ENCODE measurements at regions not wholly inside any gene's neighbourhood (a gene's known extent, or its start where the extent isn't known, plus 50 kb on each side); places are given as distances from the start of the nearest gene placed in this dataset.
"Not testable (repeated sequence)": the region's sequence is repeated elsewhere in the genome, so short reads cannot be mapped to it uniquely, and the experiment has no call there.

DNA sequence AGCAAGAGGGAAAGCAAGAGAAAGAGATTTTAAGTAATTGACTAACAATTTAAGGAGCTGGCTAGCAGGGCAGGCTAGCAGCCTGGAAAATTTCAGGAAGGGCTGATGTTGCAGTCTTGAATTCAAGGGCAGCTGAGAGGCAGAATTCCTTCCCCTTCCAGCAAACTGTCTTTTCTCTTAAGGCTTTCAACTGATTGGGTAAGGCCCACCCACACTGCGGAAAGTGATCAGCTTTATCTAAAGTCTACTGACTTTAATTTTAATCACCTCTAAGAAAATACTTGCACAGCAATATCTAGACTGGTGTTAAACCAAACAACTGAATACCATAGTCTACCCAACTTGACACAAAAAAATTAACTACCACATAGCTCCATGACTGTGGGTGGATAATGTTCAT is 303.9 kb downstream of the FZD1 start:
- no peak for TF ChIP-seq CTCF (IDR thresholded peaks at IDR 0.05; ENCODE audit: low read length, missing control alignments)
- H3K4me3 ChIP-seq (replicated peaks; ENCODE audit: low read depth, low read length) = no peak overlapping the region
- DNase-seq (ENCODE audit: low read depth) = no peak

DNA sequence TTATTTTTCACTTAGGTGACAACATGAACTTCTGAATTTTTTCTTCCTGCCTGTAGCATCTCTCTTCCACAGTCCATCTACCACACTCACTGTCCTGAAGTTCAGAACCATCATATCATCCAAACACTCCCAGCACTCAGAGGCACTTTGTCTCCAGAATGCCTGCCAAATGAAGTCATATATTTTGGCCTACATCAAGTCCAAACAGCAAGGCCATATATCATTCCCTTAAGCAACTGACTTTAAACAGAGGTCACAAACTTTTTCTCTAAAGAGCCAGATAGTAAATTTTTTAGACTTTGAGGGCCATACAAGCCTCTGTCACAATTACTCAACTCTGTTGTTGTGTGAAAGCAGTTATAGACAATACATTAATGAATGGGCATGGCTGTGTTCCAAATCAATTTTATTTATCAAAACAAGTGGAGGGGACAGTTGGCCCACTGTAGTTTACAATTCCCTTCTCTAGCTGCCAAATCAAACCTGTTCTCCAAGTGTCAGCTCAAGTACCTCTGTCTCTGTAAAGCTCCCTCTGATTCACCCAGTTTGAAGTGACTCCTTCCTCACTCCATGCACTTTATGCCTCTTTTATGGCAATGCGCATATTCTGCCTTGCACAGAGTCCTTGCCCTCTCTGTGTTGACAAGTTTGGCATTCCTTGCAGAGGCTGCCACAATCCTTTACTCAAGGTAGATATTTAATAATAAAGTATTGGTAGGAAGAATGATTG is 305.7 kb downstream of the FZD1 start:
- DNase-seq (ENCODE audit: low read depth) = no peak
- no peak for TF ChIP-seq CTCF (IDR thresholded peaks at IDR 0.05; ENCODE audit: low read length, missing control alignments)
- H3K4me3 ChIP-seq (replicated peaks; ENCODE audit: low read depth, low read length) = no peak overlapping the region

DNA sequence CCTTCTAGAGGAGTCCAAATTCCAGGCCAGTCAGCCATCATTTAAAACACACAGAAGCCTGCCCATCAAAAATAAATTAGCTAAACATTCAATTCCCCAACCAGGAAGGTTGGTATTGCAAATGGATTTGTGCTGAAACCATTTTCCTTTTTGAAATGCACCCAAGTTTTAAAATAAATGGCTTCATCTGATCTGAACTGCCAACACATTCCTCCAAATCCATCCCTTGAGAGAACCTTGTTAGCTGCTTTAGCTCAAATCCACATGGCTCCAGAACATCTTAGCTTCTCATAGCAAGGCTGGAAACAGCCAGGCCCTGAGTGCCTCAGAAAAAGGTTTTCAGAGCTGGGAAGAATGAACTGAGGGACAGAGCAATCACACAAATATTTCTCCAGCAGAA is 306.3 kb downstream of the FZD1 start:
- DNase-seq (ENCODE audit: low read depth) = no peak
- H3K4me3 ChIP-seq (replicated peaks; ENCODE audit: low read depth, low read length) = no peak overlapping the region
- no peak for TF ChIP-seq CTCF (IDR thresholded peaks at IDR 0.05; ENCODE audit: low read length, missing control alignments)

GRCh38 chr7:91571601-91572000 is 307.4 kb downstream of the FZD1 start:
- TF ChIP-seq CTCF (IDR thresholded peaks at IDR 0.05; ENCODE audit: low read length, missing control alignments) = no peak
- no peak overlapping the region for H3K4me3 ChIP-seq (replicated peaks; ENCODE audit: low read depth, low read length)
- no peak for DNase-seq (ENCODE audit: low read depth)

DNA sequence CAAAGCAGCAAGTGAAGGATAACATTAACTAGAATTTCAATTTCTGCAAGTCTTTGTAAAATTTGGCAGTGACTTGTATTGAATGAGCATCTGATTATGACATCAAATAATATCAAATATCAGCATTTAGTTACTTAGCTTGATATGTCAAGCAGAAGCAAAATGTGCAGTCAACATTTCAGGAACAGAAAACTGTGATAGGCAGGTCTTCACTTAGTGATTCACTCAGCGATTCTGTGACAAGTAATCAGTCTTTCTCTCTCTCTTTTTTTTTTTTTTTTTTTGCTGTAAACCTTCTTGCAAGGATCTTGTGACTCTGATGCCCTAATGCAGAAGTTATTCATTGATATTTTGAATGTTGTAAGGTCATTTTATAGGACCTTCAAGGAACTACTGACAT is 307.1 kb downstream of the MTERF1 start:
- no peak for DNase-seq (ENCODE audit: low read depth)
- H3K4me3 ChIP-seq (replicated peaks; ENCODE audit: low read depth, low read length) = no peak overlapping the region
- TF ChIP-seq CTCF (IDR thresholded peaks at IDR 0.05; ENCODE audit: low read length, missing control alignments) = no peak

GRCh38 chr7:91576459-91576858 is 304.0 kb downstream of the MTERF1 start:
- not testable (repeated sequence) for H3K4me3 ChIP-seq (replicated peaks; ENCODE audit: low read depth, low read length); DNase-seq (ENCODE audit: low read depth)

DNA sequence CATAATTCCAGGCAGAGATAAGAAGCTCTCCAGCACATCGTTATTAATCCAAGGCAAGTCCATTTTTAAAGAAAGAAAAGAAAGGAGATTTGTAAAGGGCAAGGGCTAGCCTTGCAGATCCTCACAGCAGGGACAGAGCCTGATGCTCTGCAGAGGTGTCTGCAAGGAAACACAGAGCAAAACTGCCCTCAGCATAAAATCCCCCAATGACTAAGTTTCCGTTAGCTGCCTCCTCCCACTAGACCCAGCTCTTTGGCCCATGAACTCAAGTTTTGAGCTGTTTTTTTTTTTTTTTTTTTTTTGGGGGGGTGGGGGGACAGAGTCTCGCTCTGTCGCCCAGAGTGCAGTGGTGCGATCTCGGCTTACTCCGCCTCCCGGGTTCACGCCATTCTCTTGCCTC is 300.7 kb downstream of the MTERF1 start:
- no peak for TF ChIP-seq CTCF (IDR thresholded peaks at IDR 0.05; ENCODE audit: low read length, missing control alignments)
- no peak overlapping the region for H3K4me3 ChIP-seq (replicated peaks; ENCODE audit: low read depth, low read length)

More for the DNA sequence above, 300.7 kb downstream of the MTERF1 start:
- DNase-seq (ENCODE audit: low read depth) = no peak
